HS-5 (cell line): ENCODE measurements at regions not wholly inside any gene's neighbourhood (a gene's known extent, or its start where the extent isn't known, plus 50 kb on each side); places are given as distances from the start of the nearest gene placed in this dataset.

Source experiments
- DNase-seq: peaks from one replicate; pipeline ENCODE4 v3.0.0-alpha.2; 2012; ENCODE audit warnings: low read depth

DNA sequence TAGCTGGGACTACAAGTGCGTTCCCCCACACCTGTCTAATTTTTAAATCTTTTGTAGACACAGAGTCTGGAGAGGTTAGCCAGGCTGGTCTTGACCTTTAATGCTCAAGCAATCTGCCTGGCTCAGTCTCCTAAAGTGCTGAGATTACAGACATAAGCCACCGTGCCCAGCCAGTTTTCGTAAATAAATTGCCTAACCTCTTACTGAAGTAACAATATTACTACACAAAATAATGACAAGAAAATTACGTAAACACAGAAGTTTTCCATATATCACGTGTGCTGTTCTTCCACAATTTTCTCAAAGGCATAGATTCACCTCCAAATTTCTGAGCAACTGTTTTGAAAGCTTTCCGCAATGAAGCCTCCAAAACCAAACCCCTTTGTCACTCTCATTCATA lies 58.1 kb upstream of the PROK2 start:
- no peak for DNase-seq

- no peak for DNase-seq
These were observed 53.5 kb upstream of the PROK2 start for GRCh38 chr3:71838406-71838805.
